ENCODE measurements at regions not wholly inside any gene's neighbourhood (a gene's known extent, or its start where the extent isn't known, plus 50 kb on each side); places are given as distances from the start of the nearest gene placed in this dataset.

- TF ChIP-seq, protein P1, sequence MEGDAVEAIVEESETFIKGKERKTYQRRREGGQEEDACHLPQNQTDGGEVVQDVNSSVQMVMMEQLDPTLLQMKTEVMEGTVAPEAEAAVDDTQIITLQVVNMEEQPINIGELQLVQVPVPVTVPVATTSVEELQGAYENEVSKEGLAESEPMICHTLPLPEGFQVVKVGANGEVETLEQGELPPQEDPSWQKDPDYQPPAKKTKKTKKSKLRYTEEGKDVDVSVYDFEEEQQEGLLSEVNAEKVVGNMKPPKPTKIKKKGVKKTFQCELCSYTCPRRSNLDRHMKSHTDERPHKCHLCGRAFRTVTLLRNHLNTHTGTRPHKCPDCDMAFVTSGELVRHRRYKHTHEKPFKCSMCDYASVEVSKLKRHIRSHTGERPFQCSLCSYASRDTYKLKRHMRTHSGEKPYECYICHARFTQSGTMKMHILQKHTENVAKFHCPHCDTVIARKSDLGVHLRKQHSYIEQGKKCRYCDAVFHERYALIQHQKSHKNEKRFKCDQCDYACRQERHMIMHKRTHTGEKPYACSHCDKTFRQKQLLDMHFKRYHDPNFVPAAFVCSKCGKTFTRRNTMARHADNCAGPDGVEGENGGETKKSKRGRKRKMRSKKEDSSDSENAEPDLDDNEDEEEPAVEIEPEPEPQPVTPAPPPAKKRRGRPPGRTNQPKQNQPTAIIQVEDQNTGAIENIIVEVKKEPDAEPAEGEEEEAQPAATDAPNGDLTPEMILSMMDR (IDR thresholded peaks at IDR 0.05; ENCODE audit: low read depth, low read length), result no peak
- H3K4me3 ChIP-seq (ENCODE audit: low read depth, low read length), result no peak overlapping the region
These were observed 145.5 kb upstream of the SPRY2 start for GRCh38 chr13:80486402-80486801.

GRCh38 chr13:80483157-80483556 is 142.2 kb upstream of the SPRY2 start:
- no peak overlapping the region for H3K4me3 ChIP-seq (ENCODE audit: low read depth, low read length)
- TF ChIP-seq, protein P1 (IDR thresholded peaks at IDR 0.05; ENCODE audit: low read depth, low read length), result no peak

DNA sequence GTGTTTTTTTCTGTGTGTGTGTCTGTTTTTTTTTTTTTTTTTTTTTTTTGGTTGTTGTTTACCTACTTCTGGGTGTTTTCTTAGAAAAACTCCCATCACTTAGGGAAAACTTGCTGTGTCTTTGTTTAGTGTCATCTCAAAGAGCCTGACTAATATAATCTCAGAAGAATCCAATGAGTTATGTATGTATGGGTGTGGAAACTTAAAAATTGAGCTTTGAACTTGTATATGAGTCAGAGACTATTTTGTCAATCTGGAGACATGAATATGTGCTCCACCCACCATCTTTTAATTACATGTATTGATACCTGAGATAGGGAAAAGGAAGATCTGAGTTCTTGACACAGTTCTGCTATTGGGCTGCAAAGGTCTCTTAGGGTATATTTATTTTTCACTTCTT is 140.7 kb upstream of the SPRY2 start:
- TF ChIP-seq, protein P1 (IDR thresholded peaks at IDR 0.05; ENCODE audit: low read depth, low read length), result no peak
- H3K4me3 ChIP-seq (ENCODE audit: low read depth, low read length), result no peak overlapping the region

DNA sequence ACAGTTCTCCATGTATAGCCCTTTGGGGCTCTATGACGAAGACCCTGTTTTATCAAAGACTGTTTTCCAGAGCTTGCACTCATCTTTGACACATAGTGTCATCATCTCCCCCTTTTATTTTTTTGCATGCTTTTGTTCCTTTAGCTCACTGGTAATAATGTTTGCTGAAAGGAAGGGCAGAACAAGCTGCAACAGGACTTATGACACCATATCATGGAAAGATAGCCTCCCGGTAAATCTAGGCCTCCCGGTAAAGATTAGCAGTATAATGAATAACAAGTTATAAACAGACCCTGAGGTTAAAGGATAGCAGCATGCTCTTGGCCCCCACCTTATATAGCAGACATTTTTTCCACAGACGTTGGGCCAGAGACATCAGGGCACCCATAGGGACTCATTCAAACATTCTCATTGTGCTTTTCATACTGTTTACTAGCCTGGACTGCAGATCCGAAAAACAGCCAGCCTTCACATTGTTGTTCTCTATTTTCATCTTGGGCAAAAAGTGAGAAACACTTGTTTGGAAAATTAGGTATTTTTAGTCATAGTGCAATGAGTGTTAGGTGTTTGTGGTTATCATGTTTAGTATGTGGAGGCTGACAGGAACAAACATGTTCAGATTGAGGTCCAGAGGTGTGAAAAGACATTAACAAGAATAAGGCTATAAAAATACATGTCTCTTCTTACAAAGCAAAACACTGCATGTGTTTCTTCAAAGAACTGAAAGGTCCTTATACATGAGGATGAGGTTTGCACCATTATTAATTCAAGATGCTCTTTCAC is 136.9 kb upstream of the SPRY2 start:
- no peak overlapping the region for H3K4me3 ChIP-seq (ENCODE audit: low read depth, low read length)
- TF ChIP-seq, protein P1 (IDR thresholded peaks at IDR 0.05; ENCODE audit: low read depth, low read length), result no peak

- TF ChIP-seq, protein P1 (IDR thresholded peaks at IDR 0.05; ENCODE audit: low read depth, low read length), result no peak
- no peak overlapping the region for H3K4me3 ChIP-seq (ENCODE audit: low read depth, low read length)
These were observed 136.0 kb upstream of the SPRY2 start for GRCh38 chr13:80476953-80477352.

- H3K4me3 ChIP-seq (ENCODE audit: low read depth, low read length), result no peak overlapping the region
- TF ChIP-seq, protein P1 (IDR thresholded peaks at IDR 0.05; ENCODE audit: low read depth, low read length), result no peak
These were observed 134.8 kb upstream of the SPRY2 start for GRCh38 chr13:80475718-80476117.

- TF ChIP-seq, protein P1 (IDR thresholded peaks at IDR 0.05; ENCODE audit: low read depth, low read length), result no peak
- no peak overlapping the region for H3K4me3 ChIP-seq (ENCODE audit: low read depth, low read length)
These were observed 132.8 kb upstream of the SPRY2 start for GRCh38 chr13:80473695-80474094.

All from WI38 (cell line).